SK-N-SH treated with all-trans-retinoic acid at 6 μM for 48 hours (cell line): ENCODE measurements at regions not wholly inside any gene's neighbourhood (a gene's known extent, or its start where the extent isn't known, plus 50 kb on each side); places are given as distances from the start of the nearest gene placed in this dataset.

Experiments used
- ATAC-seq: fragments of 200-7000 bp; cut with Tn5 transposase; 3 replicates; pipeline ENCODE4 v1.9.1; 2020; ENCODE audit warnings: mild to moderate bottlenecking, moderate library complexity
- ARNTL ChIP-seq: fragments of 450-650 bp; formaldehyde crosslinking; IDR thresholded peaks from 2 replicates; pipeline ENCODE4 v1.5.0; 2020; ENCODE audit warnings: low read depth, mild to moderate bottlenecking, moderate library complexity, borderline replicate concordance
- BACH2 ChIP-seq: fragments of 250-450 bp; sonication (Bioruptor Pico); IDR thresholded peaks from 2 replicates; pipeline ENCODE4 v1.9.0; 2021; ENCODE audit warnings: mild to moderate bottlenecking, borderline replicate concordance
- CSDC2 ChIP-seq: fragments of 250-450 bp; sonication (Bioruptor Pico); IDR thresholded peaks from 2 replicates; pipeline ENCODE4 v1.5.0; 2020; ENCODE audit warnings: mild to moderate bottlenecking, moderate library complexity
- ESRRG ChIP-seq: fragments of 250-450 bp; sonication (Bioruptor Pico); IDR thresholded peaks from 2 replicates; pipeline ENCODE4 v1.6.1; 2021; ENCODE audit warnings: mild to moderate bottlenecking
- GLIS3 ChIP-seq: fragments of 250-450 bp; sonication (Bioruptor Pico); IDR thresholded peaks from 2 replicates; pipeline ENCODE4 v1.5.0; 2020; ENCODE audit warnings: mild to moderate bottlenecking, moderate library complexity
- ISL1 ChIP-seq: fragments of 250-450 bp; sonication (Bioruptor Pico); IDR thresholded peaks from 2 replicates; pipeline ENCODE4 v2.1.2; 2022; ENCODE audit warnings: mild to moderate bottlenecking, moderate library complexity
- OSR1 ChIP-seq: fragments of 250-450 bp; sonication (Bioruptor Pico); IDR thresholded peaks from 2 replicates; pipeline ENCODE4 v1.8.0; 2022; ENCODE audit warnings: moderate library complexity, mild to moderate bottlenecking, inconsistent platforms
- PPARA ChIP-seq: fragments of 250-450 bp; sonication (Bioruptor Pico); IDR thresholded peaks from 2 replicates; pipeline ENCODE4 v1.5.0; 2020; ENCODE audit warnings: mild to moderate bottlenecking, borderline replicate concordance
- RARB ChIP-seq: fragments of 250-450 bp; sonication (Bioruptor Pico); IDR thresholded peaks from 2 replicates; pipeline ENCODE4 v1.8.0; 2021; ENCODE audit warnings: mild to moderate bottlenecking, moderate library complexity
- TCF4 ChIP-seq: fragments of 250-450 bp; sonication (Bioruptor Pico); IDR thresholded peaks from 2 replicates; pipeline ENCODE4 v1.8.0; 2021; ENCODE audit warnings: mild to moderate bottlenecking, moderate library complexity, borderline replicate concordance
- TOX ChIP-seq: fragments of 250-450 bp; sonication (Bioruptor Pico); IDR thresholded peaks from 2 replicates; pipeline ENCODE4 v1.8.0; 2021; ENCODE audit warnings: mild to moderate bottlenecking, moderate library complexity, borderline replicate concordance
- ZC3H10 ChIP-seq: fragments of 250-450 bp; sonication (Bioruptor Pico); IDR thresholded peaks from 2 replicates; pipeline ENCODE4 v1.5.1; 2021; ENCODE audit warnings: mild to moderate bottlenecking, moderate library complexity
- ZFP3 ChIP-seq: fragments of 250-450 bp; sonication (Bioruptor Pico); IDR thresholded peaks from 2 replicates; pipeline ENCODE4 v1.5.0; 2020; ENCODE audit warnings: mild to moderate bottlenecking, moderate library complexity
- ZFP30 ChIP-seq: fragments of 450-650 bp; formaldehyde crosslinking; IDR thresholded peaks from 2 replicates; pipeline ENCODE4 v1.5.0; 2022; ENCODE audit warnings: mild to moderate bottlenecking, moderate library complexity
- ZNF565 ChIP-seq: fragments of 450-650 bp; formaldehyde crosslinking; conservative IDR thresholded peaks from 2 replicates; pipeline ENCODE4 v1.5.0; 2020; ENCODE audit warnings: low read depth, mild to moderate bottlenecking, moderate library complexity
- ZNF8 ChIP-seq: fragments of 450-650 bp; formaldehyde crosslinking; IDR thresholded peaks from 2 replicates; pipeline ENCODE4 v1.5.0; 2020; ENCODE audit warnings: mild to moderate bottlenecking, moderate library complexity
- TF ChIP-seq, protein P1 (sequence below): fragments of 250-450 bp; sonication (Bioruptor Pico); IDR thresholded peaks from 2 replicates; pipeline ENCODE4 v1.5.1; 2021; ENCODE audit warnings: mild to moderate bottlenecking, moderate library complexity
- TF ChIP-seq, protein P2 (sequence below): fragments of 250-450 bp; sonication (Bioruptor Pico); IDR thresholded peaks from 2 replicates; pipeline ENCODE4 v1.8.0; 2021; ENCODE audit warnings: low read depth, mild to moderate bottlenecking, moderate library complexity, borderline replicate concordance
- TF ChIP-seq, protein P3 (sequence below): fragments of 250-450 bp; sonication (Bioruptor Pico); IDR thresholded peaks from 2 replicates; pipeline ENCODE4 v1.5.1; 2020; ENCODE audit warnings: low read depth, mild to moderate bottlenecking, moderate library complexity
- TF ChIP-seq, protein P4 (sequence below): fragments of 250-450 bp; sonication (Bioruptor Pico); IDR thresholded peaks from 2 replicates; pipeline ENCODE4 v1.5.0; 2020; ENCODE audit warnings: mild to moderate bottlenecking, moderate library complexity
- TF ChIP-seq, protein P5 (sequence below): fragments of 250-450 bp; sonication (Bioruptor Pico); IDR thresholded peaks from 2 replicates; pipeline ENCODE4 v1.8.0; 2020; ENCODE audit warnings: mild to moderate bottlenecking, moderate library complexity, borderline replicate concordance

DNA sequence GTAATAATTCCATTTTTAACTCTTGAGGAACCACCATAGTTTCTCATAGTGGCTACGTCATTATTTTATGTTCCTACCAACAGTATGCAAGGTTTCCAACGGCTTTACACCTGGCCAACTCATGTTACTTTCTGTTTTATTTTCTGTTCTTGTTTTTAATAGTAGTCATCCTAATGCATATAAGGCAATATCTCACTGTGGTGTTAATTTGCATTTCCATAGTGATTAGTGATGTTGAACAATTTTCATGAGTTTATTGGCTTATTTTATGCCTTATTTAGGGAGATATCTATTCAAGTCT is 465.5 kb upstream of the KLF6 start:
- no peak for ATAC-seq

DNA sequence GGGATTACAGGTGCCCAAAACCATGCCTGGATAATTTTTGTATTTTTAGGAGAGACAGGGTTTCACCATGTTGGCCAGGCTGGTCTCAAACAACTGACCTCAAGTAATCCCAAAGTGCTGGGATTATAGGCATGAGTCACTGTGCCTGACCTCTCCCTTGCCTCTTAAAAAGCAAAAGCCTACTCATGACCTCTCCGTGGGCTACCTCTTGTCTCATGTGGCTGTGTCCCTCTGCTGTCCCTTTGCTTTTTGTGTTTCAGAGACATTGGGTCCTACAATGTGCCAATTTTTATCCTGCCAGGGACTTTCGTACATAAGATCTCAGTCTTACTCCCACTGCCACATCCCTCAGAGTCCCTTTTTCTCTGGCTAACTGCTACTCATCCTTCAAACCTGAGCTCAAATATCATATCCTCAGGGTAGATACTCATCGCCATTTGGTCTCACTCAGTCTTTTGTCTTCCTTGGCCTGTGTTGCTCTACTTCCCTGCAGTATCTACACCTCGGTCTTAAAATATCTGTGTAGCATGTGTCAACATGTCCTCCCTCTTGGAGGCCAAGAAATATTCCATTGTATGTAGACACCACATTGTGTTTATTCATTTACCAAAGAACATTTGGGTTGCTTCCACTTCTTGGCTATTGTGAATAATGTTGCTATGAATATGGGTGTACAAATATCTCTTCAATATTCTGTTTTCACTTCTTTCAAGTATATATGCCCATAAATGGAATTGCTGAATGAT is 465.0 kb upstream of the KLF6 start:
- ATAC-seq = no peak
- TF ChIP-seq TOX (CRISPR knock-in tag) (no peak), ARNTL (CRISPR knock-in tag) (no peak), TCF4 (no peak), GLIS3 (CRISPR knock-in tag) (no peak), ZFP3 (CRISPR knock-in tag) (no peak), BACH2 (CRISPR knock-in tag) (no peak), ESRRG (CRISPR knock-in tag) (no peak), ZFP30 (CRISPR knock-in tag) (no peak), RARB (CRISPR knock-in tag) (no peak), ISL1 (CRISPR knock-in tag) (no peak), ZC3H10 (CRISPR knock-in tag) (no peak), ZNF565 (CRISPR knock-in tag) (no peak)
- TF ChIP-seq, protein P1, sequence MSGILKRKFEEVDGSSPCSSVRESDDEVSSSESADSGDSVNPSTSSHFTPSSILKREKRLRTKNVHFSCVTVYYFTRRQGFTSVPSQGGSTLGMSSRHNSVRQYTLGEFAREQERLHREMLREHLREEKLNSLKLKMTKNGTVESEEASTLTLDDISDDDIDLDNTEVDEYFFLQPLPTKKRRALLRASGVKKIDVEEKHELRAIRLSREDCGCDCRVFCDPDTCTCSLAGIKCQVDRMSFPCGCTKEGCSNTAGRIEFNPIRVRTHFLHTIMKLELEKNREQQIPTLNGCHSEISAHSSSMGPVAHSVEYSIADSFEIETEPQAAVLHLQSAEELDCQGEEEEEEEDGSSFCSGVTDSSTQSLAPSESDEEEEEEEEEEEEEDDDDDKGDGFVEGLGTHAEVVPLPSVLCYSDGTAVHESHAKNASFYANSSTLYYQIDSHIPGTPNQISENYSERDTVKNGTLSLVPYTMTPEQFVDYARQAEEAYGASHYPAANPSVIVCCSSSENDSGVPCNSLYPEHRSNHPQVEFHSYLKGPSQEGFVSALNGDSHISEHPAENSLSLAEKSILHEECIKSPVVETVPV (CRISPR knock-in tag) = no peak
- TF ChIP-seq, protein P2, sequence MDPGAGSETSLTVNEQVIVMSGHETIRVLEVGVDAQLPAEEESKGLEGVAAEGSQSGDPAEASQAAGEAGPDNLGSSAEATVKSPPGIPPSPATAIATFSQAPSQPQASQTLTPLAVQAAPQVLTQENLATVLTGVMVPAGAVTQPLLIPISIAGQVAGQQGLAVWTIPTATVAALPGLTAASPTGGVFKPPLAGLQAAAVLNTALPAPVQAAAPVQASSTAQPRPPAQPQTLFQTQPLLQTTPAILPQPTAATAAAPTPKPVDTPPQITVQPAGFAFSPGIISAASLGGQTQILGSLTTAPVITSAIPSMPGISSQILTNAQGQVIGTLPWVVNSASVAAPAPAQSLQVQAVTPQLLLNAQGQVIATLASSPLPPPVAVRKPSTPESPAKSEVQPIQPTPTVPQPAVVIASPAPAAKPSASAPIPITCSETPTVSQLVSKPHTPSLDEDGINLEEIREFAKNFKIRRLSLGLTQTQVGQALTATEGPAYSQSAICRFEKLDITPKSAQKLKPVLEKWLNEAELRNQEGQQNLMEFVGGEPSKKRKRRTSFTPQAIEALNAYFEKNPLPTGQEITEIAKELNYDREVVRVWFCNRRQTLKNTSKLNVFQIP (CRISPR knock-in tag) = no peak
- TF ChIP-seq, protein P3, sequence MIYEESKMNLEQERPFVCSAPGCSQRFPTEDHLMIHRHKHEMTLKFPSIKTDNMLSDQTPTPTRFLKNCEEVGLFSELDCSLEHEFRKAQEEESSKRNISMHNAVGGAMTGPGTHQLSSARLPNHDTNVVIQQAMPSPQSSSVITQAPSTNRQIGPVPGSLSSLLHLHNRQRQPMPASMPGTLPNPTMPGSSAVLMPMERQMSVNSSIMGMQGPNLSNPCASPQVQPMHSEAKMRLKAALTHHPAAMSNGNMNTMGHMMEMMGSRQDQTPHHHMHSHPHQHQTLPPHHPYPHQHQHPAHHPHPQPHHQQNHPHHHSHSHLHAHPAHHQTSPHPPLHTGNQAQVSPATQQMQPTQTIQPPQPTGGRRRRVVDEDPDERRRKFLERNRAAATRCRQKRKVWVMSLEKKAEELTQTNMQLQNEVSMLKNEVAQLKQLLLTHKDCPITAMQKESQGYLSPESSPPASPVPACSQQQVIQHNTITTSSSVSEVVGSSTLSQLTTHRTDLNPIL (CRISPR knock-in tag) = no peak

More for the DNA sequence above, 465.5 kb upstream of the KLF6 start:
- TF ChIP-seq, protein P1 (CRISPR knock-in tag) = no peak
- TF ChIP-seq ZNF8 (CRISPR knock-in tag) = no peak
- no peak for TF ChIP-seq TOX (CRISPR knock-in tag)
- no peak for TF ChIP-seq CSDC2 (CRISPR knock-in tag)
- no peak for TF ChIP-seq TCF4
- no peak for TF ChIP-seq ZNF565 (CRISPR knock-in tag)
- no peak for TF ChIP-seq GLIS3 (CRISPR knock-in tag)
- TF ChIP-seq OSR1 (CRISPR knock-in tag) = no peak
- TF ChIP-seq, protein P4, sequence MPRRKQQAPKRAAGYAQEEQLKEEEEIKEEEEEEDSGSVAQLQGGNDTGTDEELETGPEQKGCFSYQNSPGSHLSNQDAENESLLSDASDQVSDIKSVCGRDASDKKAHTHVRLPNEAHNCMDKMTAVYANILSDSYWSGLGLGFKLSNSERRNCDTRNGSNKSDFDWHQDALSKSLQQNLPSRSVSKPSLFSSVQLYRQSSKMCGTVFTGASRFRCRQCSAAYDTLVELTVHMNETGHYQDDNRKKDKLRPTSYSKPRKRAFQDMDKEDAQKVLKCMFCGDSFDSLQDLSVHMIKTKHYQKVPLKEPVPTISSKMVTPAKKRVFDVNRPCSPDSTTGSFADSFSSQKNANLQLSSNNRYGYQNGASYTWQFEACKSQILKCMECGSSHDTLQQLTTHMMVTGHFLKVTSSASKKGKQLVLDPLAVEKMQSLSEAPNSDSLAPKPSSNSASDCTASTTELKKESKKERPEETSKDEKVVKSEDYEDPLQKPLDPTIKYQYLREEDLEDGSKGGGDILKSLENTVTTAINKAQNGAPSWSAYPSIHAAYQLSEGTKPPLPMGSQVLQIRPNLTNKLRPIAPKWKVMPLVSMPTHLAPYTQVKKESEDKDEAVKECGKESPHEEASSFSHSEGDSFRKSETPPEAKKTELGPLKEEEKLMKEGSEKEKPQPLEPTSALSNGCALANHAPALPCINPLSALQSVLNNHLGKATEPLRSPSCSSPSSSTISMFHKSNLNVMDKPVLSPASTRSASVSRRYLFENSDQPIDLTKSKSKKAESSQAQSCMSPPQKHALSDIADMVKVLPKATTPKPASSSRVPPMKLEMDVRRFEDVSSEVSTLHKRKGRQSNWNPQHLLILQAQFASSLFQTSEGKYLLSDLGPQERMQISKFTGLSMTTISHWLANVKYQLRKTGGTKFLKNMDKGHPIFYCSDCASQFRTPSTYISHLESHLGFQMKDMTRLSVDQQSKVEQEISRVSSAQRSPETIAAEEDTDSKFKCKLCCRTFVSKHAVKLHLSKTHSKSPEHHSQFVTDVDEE (CRISPR knock-in tag) = no peak
- no peak for TF ChIP-seq ZFP30 (CRISPR knock-in tag)
- TF ChIP-seq PPARA (CRISPR knock-in tag) = no peak
- TF ChIP-seq, protein P5, sequence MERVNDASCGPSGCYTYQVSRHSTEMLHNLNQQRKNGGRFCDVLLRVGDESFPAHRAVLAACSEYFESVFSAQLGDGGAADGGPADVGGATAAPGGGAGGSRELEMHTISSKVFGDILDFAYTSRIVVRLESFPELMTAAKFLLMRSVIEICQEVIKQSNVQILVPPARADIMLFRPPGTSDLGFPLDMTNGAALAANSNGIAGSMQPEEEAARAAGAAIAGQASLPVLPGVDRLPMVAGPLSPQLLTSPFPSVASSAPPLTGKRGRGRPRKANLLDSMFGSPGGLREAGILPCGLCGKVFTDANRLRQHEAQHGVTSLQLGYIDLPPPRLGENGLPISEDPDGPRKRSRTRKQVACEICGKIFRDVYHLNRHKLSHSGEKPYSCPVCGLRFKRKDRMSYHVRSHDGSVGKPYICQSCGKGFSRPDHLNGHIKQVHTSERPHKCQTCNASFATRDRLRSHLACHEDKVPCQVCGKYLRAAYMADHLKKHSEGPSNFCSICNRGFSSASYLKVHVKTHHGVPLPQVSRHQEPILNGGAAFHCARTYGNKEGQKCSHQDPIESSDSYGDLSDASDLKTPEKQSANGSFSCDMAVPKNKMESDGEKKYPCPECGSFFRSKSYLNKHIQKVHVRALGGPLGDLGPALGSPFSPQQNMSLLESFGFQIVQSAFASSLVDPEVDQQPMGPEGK = no peak
- no peak for TF ChIP-seq BACH2 (CRISPR knock-in tag)
- TF ChIP-seq, protein P3 (CRISPR knock-in tag) = no peak
- TF ChIP-seq ARNTL (CRISPR knock-in tag) = no peak
- TF ChIP-seq ZFP3 (CRISPR knock-in tag) = no peak
- no peak for TF ChIP-seq ZC3H10 (CRISPR knock-in tag)
